Kidney (tissue), 13 donors: ENCODE measurements at regions not wholly inside any gene's neighbourhood (a gene's known extent, or its start where the extent isn't known, plus 50 kb on each side); places are given as distances from the start of the nearest gene placed in this dataset.

ENCODE experiments used
- DNase-seq, 5 donors: peaks; one replicate each; pipeline ENCODE4 v3.0.0-alpha.2; 2013 to 2020
- FAIRE-seq: peaks from 2 replicates; lab custom pipeline; 2012; peaks lifted over from hg19 to GRCh38; lab: Jason Lieb, UNC
- H3K27ac ChIP-seq, 2 donors: one replicate each; pipeline ENCODE4 v1.7.0; 2013; ENCODE audit warnings: low read depth in 2 of 2, low read length in 2 of 2, inconsistent platforms in 1 of 2
- H3K27me3 ChIP-seq: one replicate; pipeline ENCODE4 v1.7.1; 2013; ENCODE audit warnings: low read length, inconsistent platforms; ENCODE audit not compliant: control insufficient read depth, insufficient read depth
- H3K36me3 ChIP-seq, 3 donors: one replicate each; pipeline versions ENCODE4 v1.7.0 to v1.7.1; 2013; ENCODE audit warnings: low read length in 3 of 3, control low read depth in 1 of 3, inconsistent platforms in 1 of 3; ENCODE audit not compliant: insufficient read depth in 3 of 3, control insufficient read depth in 2 of 3
- H3K4me1 ChIP-seq, 3 donors: one replicate each; pipeline versions ENCODE4 v1.7.0 to v1.7.1; 2013; ENCODE audit warnings: low read length in 3 of 3, inconsistent platforms in 1 of 3, low read depth in 1 of 3; ENCODE audit not compliant: control insufficient read depth in 2 of 3, insufficient read depth in 2 of 3
- H3K4me3 ChIP-seq, 3 donors: one replicate each; pipeline versions ENCODE4 v1.7.0 to v1.8.1; 2013; ENCODE audit warnings: low read length in 3 of 3, control low read depth in 1 of 3, inconsistent platforms in 1 of 3
- H3K9ac ChIP-seq, 3 donors: one replicate each; pipeline versions ENCODE4 v1.7.0 to v1.7.1; 2013; ENCODE audit warnings: low read length in 3 of 3, control low read depth in 1 of 3, inconsistent platforms in 1 of 3
- H3K9me3 ChIP-seq, 3 donors: one replicate each; pipeline versions ENCODE4 v1.7.0 to v1.7.1; 2013; ENCODE audit warnings: low read length in 3 of 3, control low read depth in 1 of 3, inconsistent platforms in 1 of 3; ENCODE audit not compliant: control insufficient read depth in 2 of 3, insufficient read depth in 1 of 3
- intact Hi-C: fragments of 100-400 bp; cut with DNase I; formaldehyde crosslinking; loops from one replicate; pipeline ENCODE4 v1.11.1; 2022
- TF ChIP-seq, protein P1 (sequence below): IDR thresholded peaks from 3 replicates; pipeline ENCODE4 v1.5.1; 2012; ENCODE audit warnings: mild to moderate bottlenecking, moderate library complexity, borderline replicate concordance; ENCODE audit not compliant: insufficient read depth; ENCODE audit errors: extremely low read depth
- donor health status: control.
- donor health status: control.
- donor health status: control.
- donor health status: control.
- donor health status: control.
- donor health status: DM: yes; HTN: yes; CAD: no.
- donor health status: Normal renal cell carcinoma (clear cell type).

- intact Hi-C loops, result no loop called here
- TF ChIP-seq, protein P1, sequence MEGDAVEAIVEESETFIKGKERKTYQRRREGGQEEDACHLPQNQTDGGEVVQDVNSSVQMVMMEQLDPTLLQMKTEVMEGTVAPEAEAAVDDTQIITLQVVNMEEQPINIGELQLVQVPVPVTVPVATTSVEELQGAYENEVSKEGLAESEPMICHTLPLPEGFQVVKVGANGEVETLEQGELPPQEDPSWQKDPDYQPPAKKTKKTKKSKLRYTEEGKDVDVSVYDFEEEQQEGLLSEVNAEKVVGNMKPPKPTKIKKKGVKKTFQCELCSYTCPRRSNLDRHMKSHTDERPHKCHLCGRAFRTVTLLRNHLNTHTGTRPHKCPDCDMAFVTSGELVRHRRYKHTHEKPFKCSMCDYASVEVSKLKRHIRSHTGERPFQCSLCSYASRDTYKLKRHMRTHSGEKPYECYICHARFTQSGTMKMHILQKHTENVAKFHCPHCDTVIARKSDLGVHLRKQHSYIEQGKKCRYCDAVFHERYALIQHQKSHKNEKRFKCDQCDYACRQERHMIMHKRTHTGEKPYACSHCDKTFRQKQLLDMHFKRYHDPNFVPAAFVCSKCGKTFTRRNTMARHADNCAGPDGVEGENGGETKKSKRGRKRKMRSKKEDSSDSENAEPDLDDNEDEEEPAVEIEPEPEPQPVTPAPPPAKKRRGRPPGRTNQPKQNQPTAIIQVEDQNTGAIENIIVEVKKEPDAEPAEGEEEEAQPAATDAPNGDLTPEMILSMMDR, result no peak
- DNase-seq, result peak in 3 of 5 donors; percentile 10 to 50 (median 21)
- Histone ChIP-seq H3K9me3 (no peaks in the 10 kb centered on the region), H3K27ac (no peak overlapping the region), H3K4me1 (no peaks in the 10 kb centered on the region), H3K9ac (no peak overlapping the region), H3K4me3 (no peak overlapping the region), H3K27me3 (no peaks in the 10 kb centered on the region), H3K36me3 (no peaks in the 10 kb centered on the region)
- FAIRE-seq, result no peak
Observed at GRCh38 chr13:104170980-104171555, 1104.9 kb upstream of the SLC10A2 start.

- intact Hi-C loops, result no loop called here
- no peak overlapping the region for H3K4me3 ChIP-seq
- FAIRE-seq, result no peak
- TF ChIP-seq, protein P1, result no peak
- no peaks in the 10 kb centered on the region for H3K36me3 ChIP-seq
- no peak overlapping the region for H3K9ac ChIP-seq
- no peaks in the 10 kb centered on the region for H3K27me3 ChIP-seq
- H3K9me3 ChIP-seq, result no peaks in the 10 kb centered on the region
- no peak for DNase-seq
- H3K4me1 ChIP-seq, result no peaks in the 10 kb centered on the region
- no peak overlapping the region for H3K27ac ChIP-seq
Observed at GRCh38 chr13:104163866-104164630, 1097.8 kb upstream of the SLC10A2 start.

DNA sequence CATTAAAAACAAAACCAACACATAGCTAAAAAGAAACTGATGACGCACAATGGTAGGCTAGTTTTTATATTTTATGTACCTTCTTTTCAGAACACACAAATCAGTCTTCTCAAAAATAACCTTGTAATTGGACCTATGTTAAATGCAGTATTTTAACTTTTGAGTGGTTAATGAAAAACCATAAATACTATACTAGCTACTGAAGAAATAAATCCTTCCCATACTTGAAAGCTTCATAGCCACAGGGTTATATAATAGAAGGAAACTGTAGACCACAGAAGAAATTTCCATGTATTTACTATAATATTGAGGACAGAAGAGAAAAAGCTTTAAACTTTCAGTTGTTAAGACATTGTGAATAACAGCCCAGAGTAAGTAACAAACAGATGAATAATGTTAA is 1094.3 kb upstream of the SLC10A2 start:
- Histone ChIP-seq H3K27me3 (no peaks in the 10 kb centered on the region), H3K4me3 (no peak overlapping the region), H3K9ac (no peak overlapping the region), H3K36me3 (no peaks in the 10 kb centered on the region), H3K27ac (no peak overlapping the region), H3K4me1 (no peaks in the 10 kb centered on the region), H3K9me3 (no peaks in the 10 kb centered on the region)
- intact Hi-C loops, result no loop called here
- TF ChIP-seq, protein P1, result no peak
- FAIRE-seq, result no peak
- DNase-seq, result peak in 2 of 5 donors; percentile 52 to 58
